NCI-H2227 (cell line): ENCODE measurements at regions not wholly inside any gene's neighbourhood (a gene's known extent, or its start where the extent isn't known, plus 50 kb on each side); places are given as distances from the start of the nearest gene placed in this dataset.

Experiments used
- DNase-seq: peaks from one replicate; lab custom pipeline; 2025; ENCODE audit not compliant: unreplicated experiment; lab: John Stamatoyannopoulos, UW

DNA sequence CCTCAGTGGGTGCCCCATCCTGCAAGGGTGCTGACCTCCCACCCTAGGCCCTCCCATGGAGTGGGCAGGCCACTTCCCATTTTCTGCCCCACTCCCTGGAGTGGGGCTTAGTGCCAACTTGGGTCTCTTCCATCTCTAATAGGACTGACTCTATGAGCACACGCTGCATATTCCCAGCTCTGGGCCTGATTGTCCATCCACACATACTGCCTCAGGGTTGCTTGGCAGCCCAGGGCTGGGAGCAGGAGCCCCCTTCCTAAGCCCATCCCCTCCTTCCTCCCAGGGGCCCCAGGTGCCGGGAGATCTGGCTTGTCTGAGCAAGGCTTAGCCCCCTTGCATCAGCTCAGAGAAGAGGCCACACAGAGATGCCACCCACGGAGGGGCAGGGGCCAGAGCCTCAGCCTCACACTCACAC, 55.1 kb downstream of the PJA1 start:
- no peak for DNase-seq

DNA sequence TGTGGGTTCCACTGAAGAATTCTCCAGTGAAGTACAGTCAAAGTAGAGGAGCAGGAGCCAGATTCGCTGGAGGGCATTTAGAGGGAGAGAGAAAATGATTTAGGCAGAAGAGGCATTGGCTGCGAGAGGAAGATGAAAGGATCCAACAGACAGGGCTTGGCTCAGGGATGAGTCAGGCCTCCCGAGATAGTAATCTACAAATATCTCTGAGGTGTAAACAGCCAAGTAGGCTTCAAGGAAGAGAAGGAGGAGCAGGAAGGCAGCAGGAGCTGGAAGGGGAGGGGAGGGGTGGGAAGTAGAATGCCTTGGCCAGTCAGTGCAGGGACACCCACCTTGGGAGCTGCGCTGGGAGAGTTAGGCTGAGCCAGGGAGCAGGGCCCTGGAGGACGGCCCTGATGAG, 55.5 kb downstream of the PJA1 start:
- DNase-seq, result no peak

DNA sequence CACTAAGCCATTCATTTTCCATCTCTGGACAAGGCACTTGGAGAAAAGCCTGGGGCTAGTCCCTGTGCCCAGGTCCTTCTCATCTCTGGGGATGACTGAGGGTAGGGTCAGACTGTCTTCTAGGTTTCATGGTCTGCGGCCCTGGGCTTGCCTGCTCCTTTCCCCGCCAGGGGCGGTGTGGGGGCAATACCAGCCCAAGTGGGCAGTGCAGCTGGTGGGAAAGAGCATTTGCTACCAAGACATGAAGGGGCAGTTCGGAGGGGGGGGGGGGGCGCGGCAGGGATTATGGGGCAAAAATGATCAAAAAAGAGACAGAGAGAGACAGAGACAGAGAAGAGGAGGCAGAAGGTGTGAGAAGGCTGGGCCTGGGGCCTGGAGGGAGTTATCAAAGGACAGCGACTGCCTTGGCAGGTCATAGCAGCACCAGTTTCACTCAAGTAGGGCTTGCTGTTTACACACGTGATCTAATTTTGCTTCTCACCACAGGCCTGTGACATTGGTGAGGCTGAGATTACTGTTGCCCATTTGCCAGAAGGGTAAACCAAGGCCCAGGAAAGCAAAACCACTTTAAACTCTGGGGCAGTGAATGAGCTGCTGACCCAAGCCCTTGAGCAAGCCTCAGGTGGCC, 56.1 kb downstream of the PJA1 start:
- no peak for DNase-seq

DNA sequence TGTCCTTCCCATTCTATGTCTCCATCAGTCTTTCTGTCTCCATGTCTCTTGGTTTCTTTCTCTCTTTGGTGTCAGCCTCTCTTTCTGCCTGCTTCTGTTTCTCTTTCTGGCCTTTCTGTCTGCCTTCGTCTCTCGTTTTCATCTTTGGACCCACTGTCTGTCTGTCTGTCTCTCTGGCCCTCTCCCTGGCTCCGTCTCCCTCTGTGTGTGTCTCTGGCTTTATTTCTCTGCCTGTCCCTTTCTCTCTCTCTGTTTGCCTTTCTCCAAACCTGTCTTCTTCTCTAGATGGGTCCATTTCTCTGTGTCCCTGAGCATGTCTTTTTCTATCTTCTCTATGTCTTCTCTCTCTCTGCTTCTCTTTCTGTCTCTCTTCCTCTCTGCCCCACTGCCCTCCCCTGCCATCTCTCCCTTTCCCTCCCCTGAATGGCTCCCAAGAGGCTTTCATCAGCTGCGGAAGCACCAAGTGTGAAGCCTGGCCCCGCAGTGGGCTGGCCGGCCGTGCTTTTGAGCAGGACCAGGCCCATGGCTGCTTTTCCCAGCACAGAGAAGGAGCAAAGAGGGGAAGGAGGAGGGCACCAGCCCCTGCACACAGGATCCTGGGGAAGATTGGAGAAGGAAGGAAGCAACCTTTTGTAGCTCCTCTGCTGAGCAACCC, 57.4 kb downstream of the PJA1 start:
- no peak for DNase-seq

DNA sequence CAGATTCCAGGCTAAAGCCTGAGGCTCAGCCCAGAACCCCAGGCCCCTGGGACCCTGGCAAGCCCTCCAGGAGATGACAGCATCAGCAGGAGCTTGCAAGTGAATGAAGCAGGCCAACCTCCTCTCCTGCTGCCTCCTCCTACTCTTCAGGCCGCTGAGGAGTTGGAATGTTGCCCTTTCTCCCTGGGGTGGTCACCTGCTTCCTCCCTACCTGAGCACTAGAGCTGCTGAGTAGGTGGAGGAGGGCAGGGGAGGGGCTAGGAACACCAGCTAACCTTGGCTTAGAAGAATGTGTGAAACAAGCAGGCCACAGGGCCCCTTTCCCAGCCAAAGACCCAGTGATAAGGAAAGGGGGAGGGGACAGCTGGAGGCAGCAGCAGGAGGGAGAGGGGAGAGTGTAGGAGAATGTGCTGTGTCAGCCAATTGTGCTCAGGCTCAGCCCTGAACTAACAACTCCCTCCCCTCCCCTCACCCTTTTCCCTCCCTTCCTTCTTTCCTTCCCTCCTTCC, 58.0 kb downstream of the PJA1 start:
- peak; percentile 13 for DNase-seq

DNA sequence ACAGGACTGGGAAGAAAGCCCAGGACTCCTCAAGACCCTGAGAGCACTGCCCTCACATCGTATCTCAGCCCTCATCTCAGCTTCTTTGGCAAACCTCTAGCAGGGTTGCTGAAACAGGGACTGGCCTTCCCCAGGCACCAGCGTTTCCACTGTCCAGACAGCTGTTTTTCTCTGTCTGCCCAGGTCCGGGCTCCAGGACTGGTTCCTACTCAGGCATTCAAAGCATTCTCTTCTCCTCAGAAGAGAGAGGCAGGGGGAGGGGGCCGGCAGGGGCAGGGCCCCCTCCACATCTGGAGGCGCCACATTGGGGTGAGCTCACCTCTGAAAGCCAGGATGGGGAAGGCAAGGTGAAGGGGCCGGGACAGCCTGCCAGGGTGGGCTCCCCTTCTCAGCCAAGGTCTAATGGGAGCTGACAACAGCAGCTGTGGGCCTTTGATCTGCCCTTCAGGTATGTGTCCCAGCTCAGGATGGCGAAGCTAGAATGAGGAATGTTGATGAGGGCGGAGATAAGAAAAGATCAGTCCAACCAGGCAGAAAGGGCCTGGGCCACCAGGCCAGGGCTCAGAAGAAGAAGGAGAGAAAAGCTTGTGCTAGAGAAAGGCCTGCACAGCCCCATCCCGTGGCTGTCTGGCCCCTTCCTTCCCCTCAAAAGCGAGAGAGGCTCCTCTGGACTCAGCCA, 60.4 kb downstream of the PJA1 start:
- DNase-seq, result no peak

DNA sequence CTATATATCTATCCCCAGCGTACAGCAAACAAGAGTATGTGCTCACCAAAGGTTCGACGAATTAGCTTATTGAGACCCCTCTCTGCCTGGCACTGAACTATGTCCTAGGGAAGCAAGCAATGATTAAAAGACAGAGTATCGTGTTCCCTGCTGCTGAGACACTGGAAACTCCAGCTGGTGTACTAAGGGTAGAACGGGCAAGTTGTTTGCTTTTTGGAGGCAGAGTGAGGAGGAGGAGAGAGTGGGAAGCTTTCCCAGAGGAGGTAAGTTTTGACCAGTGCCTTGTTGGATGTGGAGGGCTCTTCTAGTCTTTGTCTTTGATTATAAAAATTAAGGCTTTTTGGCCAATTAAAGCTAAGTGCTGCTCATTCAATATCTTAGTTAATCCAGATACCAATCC, 61.7 kb downstream of the PJA1 start:
- no peak for DNase-seq

DNA sequence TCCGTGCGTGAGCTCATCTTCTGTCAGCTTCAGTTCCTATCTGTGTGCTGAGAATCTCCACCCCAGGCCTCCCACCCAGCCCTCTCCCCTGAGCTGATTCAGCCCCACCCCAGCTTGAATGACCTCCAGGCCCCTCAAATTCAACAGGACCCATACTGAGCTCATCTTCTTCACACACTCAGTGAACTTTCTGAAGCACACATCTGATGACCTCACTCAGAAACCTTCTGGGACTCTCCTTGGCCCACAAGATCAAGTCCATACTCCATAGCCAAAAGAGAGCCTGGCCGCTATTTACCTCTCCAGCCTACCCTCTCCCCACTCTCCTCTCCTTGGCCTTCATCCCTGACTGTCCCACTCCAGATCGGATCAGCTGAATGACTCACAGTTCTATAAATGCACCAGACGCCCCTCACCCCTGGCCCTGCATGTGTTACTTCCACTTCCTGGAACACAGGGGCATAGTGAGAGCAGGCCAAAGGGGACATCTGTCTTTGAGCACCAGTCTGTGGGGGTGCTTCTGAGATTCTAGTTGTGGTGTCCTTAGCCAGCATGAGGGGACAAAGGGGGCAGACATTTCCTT, 62.5 kb downstream of the PJA1 start:
- no peak for DNase-seq

DNA sequence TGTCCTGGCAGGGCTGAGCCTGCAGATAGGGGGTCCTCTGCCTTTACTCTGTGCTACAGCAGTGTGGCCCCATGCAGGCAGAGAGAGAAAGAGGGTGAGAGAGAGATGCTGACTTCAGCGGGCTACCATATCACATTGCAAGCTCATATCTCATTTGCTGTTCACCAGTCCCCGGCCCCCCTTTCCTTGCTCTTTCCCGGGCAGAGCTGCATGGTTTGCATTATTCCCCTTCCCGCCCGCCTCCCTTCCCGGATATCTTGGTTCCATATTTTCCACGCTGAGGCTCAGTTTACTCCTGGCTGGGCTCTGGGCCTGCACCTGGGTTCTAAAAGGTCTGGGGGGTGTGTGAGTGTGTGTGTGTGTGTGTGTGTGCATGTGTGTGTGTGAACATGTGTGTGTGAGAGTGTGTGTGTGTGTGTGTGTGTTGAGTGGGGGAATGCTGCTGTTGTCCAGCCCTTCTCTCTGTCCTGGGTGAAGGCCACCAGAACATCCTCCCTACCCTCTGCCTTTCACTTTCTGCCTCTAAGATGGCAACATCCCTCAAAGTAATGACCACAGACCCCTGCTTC, 63.5 kb downstream of the PJA1 start:
- DNase-seq, result no peak

DNA sequence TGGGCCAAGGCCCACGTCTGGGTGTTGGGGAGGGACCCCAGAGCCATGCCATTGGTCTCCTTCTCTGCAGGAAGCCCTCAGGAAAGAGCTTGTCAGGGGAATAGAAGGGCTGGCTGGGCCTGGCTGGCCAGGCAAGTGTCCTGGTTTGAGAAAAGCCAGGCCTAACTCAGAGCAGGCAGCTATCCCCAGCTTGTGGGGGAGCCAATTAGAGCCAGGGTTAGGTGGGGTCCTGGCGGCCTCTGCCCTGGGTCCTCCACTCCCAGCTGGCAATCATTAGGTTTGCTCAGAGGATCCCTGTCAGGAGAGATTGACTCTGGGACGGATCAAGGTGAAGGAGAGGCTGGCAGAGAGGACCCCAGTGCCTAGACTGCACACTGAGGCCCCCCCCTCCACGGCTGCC, 64.8 kb downstream of the PJA1 start:
- DNase-seq, result no peak

DNA sequence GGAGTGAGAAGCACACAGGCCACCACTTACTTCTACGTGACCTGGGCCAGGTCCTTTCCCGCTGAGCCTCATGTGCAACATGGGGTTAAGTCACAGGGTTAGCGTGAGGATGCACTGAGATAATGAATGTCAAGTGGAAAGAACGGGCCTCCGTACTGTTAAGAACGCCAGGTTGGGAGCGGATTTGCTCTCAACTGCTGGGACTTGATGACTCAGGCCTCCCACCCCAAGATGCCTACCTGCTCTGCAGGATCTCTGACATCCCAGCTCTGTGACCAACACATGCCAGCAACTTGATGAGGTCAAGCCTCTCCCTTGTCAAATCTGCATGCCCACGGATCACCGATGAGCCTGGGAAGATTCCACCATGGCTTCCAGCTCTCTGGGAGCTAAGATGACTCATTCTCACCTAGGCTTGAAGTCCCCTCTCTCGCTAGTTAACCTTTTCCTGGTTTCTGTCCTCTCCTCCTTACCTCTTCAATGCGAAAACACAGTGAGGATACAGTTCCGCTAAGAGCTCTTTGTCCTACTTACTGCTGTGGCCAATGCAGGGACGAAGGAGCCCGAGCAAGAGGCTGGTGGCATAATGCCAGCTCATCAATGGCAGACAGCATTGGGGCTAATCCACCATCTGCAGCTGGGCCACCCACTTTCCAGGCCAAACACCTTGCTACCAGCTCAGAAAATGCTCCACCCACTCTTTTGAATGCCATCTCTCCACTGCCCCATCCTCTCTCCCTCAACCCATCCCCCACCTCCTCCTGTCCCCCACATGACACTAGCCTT, 67.6 kb downstream of the PJA1 start:
- DNase-seq, result peak; percentile 30

DNA sequence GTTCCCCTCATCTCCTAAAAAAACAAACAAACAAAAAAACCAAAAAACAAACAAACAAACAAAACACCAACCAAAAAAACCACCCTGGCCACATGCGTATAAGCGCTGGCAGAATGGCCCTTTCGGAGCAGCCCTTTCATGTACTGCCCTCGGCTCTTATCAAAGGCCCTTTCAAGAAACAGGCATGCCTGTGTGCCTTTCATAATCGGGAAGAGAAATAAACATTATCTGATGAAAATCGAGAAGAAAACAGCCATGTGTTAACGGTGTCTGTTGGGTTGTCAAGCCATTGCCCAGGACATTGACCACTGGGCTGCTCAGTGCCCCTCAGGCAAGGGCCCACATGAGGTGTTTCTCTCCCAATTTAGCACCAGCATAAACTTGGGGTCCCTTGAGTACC, 68.3 kb downstream of the PJA1 start:
- no peak for DNase-seq

DNA sequence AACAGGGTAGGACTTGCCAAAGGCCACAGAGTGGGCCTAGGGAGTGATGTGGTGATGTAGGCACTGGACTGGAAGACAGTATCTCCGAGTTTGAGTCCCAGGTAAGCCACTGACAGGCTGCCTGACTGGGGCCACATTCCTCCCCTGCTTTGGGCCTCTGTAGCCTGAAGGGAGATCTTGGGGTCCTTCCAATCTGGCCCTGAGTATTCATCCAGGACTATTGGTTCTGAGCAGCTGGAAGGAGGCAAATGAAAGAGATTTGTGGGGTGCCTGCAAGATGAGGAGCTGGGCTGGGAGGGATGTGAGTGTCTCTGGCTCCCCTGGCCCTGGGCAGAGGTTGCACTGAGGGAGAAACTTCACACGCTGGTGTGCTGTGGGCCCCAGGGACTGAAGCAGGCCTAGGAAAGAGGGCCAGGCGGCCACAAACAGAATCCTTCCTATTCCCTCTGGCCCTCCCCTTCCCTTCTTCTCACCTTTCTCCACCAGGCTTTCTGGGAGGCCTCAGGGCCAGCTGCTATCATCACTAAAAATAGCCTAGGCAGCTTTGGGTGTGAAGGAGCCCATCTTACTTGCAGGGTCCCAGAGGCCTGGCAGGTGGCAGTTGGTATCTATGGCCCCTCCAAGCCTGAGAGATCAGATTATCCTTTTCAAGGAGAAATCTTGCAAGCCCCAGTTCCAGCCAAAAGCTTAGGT, 70.1 kb downstream of the PJA1 start:
- no peak for DNase-seq

DNA sequence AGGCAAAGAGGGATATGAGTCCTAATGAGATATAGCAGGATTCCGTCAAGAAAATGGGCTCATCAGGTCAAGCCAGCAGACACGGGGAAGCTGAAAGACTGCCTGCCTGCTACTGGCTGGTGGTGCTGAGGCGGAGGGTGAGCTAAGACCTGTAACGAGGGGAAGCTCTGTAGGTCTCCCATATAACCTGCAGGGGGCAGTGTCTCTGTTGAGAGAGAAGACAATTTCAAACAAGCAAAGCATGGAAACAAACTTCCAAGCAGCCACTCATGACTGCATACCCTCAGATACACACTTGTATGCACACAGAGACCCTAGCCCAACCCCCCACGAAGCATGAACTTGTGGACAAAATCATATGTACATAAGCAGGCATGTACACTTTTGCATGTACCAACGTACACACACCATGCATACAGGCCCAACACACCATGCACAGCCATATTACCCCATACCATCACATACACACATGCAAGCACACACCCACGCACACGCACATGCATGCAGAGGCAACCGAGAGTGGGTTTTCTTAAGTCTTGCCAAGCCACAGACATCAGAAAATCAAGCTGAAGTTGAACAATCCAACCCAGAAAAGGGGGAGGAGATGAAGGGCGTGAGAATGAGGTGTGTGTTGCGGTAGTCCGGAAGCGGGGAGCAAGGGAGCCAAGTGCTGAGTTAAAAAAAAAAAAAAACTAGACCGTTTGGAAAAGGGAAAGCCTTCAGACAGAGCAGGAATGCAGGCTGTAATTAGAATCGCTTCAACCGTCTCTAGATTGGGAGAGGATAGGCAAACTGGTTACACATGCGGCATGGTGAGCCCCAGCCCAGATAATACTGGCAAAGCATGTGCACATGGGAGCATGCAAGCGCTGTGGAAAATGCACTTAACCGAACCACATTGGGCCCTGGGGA, 71.0 kb downstream of the PJA1 start:
- DNase-seq, result peak; percentile 78

DNA sequence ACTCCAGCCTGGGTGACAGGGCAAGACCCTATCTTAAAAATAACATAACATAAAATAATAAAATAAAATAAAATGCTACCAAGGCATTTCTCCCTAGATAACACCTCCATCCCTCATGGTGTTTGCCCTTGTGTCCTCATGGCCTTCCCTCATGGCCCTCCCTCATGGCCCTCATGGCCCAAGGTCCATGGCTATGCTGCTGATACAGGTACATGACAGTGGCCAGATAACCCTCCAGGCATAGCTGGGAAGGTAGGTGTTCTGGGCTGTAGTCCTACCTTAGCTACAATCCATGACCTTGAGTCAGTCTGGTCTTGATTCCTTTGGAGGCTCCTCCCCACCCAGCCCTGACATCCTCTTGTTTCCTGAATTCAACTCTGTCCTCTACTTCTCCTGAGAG, 75.2 kb downstream of the PJA1 start:
- no peak for DNase-seq

DNA sequence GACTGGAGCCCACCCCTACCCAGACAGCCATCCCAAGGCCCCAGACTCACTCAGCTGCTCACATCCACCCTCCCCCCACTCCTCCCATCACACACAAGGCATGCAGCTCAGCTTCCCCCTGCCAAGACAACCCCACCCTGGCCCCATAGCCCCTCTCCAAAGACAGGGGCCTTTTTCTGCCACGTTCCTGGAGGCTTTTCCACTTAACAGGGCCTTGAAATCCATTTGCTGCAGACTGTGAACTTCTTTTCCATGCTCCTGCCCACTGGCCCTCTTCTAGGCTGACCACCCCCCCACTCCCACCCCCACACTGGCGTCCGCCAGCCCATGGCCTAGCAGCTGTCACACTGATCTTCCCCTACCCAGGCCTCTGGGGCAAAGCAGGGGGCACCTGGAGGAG, 76.0 kb downstream of the PJA1 start:
- DNase-seq, result no peak

DNA sequence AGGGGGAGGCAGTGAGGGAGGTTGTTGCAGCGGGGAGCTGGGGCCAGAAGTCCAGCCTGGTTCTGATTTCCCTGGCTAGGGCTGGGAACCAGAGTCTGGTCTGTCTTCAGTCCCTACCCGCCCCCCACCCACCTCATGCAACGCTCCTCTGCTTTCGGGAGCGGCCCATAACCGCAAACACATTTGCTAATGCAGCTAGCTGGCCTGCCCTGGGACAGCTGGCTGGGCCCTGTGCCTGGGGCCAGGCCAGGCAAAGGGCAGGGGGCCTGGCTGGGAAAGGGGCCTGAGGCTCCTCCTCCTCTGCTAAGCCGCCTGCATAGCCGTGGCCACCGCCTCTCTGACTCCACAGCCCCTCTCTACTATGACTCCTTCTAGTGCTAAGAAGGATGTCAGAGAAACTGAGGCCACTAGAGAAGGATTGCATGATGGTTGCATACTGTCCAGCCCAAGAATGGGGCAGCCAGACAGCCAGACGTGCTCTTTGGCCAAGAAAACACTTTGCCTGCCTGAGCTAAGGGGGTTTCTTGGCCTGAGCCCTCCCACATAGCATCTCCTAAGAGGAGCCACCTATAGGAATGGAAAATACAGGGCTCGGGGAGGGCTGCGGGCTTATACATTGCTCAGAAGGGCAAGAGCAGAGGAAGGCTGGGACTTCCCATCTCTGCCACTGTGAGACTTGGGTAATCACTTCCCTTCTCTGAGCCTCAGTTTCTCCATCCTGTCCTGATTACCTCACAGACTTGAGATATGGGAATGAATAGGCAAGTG, 76.9 kb downstream of the PJA1 start:
- no peak for DNase-seq

DNA sequence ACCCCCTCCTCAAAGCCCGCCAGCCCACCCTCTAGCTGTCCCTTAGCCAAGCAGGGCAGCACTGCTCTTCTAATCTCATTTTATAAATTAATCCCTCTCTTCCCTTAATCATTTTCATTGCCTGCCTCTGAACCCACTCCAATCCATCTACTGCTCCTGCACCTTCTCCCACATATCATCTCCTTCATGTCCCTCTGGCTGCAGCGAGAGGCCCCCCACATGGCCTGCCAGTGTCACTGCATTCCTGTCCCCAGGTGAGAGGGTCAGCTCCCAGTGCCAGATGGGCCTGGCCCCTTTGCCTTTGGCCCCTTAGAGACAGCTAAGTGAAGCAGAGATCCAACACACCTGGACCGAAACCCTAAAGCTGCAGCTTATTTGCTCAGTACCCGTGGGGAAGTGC, 79.4 kb downstream of the PJA1 start:
- DNase-seq, result no peak

DNA sequence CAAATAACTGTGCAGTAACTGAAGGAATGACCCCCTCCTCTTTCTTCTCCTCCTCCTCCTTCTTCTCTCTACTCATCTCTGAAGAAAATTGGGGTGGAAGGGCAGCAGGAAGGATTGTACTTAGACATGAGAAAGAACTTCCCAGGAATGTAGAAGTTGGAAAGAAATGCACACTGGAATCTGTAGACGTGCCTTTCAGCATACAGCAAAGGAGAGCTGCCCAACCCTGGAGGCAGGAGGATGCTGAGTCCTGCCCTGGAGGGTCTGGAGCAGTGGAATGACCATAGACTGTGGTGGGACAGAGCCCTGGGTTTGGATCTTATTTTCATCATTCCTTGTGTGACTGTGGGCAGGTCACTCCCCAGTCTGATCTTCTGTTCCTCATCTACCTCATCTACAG, 80.1 kb downstream of the PJA1 start:
- no peak for DNase-seq
